ENCODE measurements at regions not wholly inside any gene's neighbourhood (a gene's known extent, or its start where the extent isn't known, plus 50 kb on each side); places are given as distances from the start of the nearest gene placed in this dataset.

DNA sequence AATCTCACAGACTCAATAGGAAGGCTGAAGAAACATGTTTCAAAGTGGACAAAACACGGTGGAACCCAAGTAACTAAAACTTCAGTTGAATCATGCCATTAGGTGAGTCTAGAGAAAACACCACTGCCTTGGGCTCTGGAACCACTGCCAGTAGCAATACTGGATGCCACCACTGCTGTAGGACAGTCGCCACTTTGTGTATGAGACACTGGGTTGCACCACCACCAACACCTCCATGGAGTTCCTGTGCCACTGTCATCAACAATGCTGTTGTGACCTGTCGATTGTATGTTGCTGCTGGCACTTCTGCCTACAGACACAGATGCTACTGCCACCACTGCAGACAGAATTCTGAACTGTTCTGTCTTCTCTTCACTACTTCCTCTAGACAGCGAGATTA, 686.7 kb downstream of the METTL4 start:
- no peak for DNase-seq

DNA sequence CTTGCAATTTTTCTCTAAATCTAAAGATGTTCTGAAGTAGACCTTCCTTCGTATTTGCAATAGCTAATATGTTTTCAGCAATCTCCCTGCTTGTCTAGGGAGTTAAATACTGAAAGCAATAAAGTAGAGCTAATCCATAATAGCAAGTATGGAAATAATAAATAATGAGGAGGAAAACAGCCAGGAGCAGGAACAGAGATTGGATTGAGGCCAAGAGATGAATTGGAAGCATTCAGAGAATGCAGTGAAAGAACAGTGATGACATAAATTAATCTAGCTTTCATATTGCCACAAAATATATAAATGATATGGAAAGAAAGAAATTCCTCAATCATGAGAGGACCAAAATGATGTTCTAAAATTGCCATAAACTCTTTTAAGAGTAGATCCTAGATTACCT, 679.7 kb downstream of the METTL4 start:
- no peak for DNase-seq

DNA sequence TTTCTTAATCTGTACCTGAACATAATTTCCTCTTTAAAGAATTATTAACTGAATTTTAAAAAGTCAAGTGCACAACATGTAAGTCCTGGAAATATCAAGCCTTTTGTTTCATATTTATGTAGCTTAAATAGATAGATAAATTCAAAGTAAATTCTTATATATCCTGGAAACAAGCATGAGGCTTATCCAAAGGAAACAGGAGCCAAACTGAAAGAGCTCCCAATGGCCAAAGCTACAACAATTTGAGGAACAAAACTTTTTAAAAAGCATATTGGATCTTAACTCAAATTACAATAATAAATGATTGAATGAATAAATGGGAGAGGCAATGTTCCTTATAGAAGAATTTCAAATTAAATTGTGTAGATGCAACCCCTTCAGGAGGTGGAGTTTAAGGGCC, 679.1 kb downstream of the METTL4 start:
- no peak for DNase-seq

DNA sequence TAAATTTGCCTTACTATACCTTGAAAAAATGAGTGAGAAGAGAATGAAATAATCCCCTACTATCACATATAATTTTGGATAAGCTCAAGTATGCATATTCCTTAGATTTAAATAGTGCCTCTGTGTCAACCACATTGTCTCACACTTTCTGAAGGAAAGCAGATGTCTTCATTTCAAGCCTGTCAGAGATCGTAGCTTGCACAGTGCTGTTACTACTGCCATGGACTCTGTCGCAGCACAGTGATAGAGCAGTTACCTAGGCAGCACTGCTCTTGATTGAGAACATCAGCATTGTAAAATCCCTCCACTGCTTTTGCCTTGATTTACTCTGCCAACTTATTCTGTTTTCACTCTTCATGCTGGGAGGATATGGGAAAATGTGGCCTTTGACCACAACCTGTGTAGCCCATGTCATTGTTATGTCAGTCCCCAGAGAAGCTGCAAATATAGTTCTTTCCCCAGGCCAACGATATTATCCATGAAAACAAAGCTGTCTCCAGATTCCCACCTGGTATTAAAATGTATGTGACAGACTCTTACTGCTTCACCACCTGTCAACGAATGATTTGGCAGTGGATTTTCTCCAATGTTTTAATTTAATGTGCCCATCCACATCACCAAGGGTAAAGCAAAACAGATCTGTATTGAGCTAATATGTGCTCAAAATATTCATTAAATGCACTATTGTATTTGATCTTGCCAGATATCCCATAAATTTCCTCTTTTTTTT, 675.7 kb downstream of the METTL4 start:
- no peak for DNase-seq

DNA sequence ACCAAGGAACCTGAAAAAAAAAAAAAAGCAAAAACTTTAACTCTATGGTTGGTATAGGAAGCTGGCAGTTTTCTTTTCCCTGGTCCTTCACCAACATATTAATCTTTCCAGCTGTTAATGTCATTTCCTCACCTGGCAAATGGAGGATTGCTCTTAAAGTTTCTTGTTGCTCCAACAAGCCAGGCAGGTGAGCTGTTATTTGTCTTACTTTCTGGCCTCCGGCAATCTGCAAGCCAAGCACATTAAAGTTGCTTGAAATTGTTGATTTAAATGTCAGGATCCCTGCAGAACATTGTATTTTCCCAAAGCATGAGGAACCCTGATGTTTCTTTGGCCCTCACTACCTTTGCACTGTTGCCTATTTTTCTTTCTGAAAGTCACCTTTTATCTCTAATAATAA, 664.9 kb downstream of the METTL4 start:
- no peak for DNase-seq

DNA sequence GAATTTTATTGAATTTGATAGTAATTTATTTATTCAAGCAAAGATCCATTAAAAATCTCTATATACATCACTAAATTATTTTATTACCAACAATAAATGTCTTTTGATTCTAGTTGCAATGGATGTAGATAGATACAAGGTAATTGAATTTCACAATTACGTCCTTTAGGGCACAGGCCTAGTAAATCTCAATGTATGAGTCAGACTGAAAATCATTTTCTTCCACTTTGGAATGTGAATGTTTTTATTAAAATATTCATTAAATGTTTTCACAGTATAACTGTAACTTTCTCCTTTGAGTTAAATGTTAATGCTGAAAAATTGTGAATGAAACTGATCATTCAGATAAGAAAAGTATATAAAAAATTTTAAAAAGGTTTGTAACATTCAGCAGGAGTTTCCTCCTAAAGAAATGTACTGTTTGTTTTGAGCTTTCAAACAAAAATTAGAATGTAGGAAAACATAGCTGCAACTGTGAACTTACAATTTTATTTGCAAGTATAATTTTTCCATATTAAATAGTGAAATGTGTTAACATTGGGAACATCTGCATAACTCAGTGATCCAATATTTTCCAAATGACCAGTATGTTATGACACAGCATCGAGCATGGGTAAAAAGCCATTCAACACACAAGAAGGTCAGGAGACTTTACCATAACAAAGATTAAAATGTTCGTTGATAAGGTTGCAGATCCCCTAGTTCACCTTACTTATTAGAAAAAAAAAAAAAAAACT, 663.7 kb downstream of the METTL4 start:
- no peak for DNase-seq

DNA sequence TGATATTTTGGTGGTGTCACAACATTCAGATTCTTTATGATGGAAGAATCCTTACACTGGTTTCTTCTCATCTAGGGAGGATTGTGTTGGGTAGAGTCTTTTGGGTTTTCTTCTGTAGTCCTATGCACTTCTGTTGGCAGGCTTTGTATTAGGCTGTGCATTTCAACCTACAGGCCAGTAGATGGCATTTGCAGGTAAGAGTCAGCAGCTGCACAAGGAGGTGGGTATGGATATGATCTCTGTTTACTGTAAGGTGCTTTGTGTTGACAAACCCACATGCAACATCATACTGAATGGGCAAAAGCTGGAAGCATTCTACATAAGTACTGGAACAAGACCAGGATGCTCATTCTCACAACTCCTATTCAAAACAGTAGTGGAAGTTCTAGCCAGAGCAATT, 656.8 kb downstream of the METTL4 start:
- DNase-seq: no peak

DNA sequence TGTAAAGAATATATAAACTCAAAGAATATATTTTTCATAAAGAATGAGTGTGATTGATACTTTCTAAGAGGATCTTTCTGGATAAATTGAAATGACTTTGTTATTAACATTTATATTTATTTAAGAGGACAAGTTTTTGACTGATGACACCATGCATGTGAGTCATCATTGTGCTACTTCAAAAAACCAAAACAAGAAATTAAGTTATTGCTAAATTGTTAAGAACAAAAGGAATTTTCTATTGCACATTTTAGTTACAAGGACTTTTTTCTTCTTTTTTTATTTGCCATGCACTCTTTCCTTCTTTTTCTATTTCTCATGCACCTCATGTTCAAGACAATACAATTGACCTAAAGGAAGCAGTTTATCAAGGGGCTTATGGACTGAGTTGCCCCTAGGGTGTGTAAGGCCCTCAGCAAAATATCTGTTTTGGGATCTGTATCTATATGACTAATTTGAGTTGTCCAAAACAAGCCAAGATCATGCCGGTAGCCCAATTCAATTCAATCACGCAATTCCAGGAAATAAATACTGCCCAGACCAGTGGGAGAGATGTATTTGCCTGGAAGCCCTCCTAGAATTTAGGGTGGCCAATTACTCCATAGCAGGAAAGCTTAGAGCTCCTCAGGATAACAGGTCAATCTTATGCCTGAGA, 654.3 kb downstream of the METTL4 start:
- no peak for DNase-seq

DNA sequence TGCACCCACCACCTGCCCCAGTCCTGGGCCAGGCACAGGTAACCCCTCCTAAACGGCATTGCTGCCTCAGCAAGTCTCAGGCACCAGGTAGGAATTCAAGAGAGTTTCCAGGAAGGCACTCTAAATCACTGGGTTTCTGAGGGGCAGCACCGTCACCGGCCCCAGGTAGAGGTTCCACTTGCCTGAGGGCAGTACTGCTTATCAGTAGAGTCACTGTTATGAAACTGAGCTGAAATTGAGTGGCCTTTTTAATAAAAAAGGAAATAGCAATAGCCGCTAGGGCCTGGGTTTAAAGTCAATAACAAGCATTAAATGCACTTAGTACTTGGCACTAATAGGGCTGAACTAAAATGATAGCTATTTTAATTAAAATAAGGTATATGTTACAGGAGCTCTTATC, 653.7 kb downstream of the METTL4 start:
- no peak for DNase-seq

DNA sequence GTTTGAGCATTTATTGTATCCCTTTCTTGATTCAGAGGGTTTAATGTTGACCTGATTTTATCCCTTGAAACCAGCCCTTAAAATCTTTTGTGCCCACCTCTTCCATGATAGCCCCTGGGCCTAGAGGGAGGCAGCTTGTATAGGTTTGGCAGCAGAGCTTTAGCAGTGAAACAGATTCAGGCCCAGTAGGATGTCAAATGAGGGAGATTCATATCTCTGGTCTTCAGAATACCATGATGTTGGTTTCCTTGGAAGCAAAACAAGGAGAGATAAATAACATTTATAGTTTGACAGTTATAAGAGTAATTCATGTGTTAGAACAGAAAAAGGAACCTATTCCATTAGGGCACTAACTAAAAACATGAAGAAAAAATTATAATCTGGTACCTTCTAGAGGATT, 649.2 kb downstream of the METTL4 start:
- DNase-seq: no peak

DNA sequence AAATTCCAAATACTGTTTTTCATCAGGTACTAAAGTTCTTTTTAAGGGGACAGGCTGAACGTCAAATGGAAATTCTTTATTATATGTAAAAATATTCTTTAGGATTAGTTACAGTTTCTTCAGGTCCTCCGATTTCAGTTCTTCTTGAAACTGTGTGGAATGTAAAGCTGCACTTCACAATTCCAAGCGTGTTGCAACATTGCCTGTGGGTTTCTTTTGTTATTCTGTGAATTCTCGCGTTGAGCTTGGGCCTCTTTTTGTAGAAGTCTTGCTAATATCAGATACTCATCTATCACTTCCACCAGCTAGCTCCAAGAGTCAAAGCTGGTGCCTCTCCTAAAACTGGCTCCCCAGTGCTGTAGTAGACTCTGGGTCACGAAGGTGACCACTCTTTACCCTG, 642.6 kb downstream of the METTL4 start:
- DNase-seq: no peak

DNA sequence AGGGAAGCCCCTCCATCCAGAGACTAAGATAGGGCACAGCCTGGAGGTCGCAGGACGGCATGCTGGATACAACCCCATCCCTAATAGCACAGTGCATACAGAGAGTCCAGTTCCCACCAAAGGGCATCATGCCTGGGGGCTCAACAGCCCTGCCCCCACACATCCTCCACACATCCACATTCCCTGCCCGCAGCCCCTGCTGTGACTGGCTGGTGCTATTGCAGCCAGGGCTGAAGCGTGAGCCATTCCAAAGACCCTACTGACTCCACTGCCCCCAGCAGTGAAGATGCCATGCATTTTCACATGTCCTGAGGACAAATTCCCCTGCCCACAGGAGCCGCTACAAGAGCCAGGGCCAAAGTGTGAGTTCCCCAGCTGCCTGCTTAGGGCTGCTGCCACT, 641.6 kb downstream of the METTL4 start:
- DNase-seq: no peak

DNA sequence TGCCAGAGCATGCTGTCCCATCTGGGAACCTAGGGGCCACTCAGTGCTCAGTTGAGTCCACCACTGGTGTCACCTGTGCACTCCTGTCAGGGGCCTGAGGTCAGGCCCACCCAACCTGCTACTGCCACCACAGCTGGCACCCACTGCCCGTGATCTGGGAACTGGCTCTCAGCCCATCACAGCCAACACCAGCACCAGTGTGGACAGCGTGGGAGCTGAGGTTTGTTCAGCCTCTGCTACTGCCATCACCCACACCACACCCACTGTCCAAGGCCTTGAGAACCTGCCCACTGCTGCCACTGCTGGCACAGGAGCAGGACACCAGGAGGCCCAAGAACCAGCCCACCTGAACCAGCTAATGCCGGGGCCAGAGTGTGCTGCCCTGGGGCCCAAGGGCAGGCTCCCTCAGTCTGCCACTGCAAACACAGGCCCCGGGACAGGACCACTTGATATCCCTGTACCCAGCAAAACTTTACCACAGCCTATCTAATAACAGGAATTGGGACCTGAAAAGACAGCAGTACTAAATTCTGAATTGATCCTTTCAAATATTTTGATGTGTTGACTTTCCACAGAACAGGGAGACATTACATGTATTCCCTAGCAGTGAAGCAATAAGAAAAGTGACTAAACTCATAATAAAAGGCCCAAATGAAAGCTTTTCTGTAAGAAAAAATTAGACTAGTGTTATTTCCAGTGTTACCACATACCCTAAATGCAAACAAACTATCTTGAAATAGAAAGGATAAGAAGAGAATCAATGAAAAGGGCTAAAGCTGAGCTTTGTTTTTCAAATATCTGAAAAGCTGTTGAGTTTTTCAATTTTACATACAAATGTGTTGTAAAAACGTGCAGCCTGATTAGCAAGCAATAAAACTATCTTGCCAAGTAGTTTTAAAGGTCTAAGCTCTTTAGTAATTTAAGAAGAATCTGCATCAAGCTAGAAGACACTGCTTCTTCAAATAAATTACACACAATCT, 640.7 kb downstream of the METTL4 start:
- DNase-seq: no peak

DNA sequence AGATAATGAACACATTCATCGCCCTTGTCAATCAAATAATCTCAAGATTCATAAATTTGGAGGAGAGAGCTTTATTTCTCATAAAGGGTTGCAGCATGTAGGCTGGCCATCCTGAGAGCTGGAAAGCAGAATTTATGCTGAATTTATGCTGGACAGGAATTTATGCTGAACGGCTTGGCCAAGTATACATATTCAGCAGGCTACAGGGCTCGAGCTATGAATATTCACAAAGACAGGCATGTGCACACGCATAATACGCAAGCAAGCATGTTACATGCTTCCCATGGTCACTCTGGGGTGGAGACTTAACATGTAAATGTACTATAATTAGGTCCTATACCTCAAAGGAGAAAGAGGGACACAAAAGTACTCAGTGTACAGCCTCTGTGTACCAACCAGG, 618.8 kb downstream of the METTL4 start:
- no peak for DNase-seq

DNA sequence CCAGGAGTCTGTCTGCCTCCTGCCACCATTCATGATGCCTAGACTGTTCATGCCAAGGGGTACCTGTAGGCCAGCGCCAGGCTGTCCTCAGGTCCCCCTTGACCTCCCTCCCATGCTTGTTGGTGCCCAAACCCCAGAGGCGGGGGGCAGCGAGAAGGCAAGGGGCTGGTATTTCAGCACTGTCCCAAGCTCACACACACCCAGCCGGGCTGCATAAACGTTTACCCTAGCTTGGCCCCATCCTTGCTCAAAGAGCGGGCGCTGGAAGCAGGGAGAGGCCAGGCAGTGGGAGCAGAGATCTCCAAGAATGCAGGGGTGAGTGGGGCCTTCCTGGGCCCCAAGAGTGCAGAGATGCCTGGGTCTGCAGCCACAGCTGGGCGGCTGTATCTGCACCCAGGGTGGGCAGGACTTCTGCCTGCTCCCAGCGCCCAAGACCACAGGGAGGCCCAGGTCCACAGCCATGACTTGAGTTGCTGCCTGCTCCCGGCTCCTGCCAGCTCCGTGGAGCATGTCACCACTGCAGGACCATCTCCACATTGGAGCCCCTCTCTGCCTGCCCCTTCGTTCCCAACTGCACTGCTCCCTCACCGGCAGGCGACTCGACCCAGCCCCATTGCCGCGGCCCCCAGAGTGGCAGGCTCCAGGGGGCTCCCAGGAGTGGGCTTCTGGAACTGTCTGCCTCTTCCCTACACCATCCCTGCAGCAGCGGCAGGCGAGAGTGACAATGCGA, 616.6 kb downstream of the METTL4 start:
- no peak for DNase-seq

DNA sequence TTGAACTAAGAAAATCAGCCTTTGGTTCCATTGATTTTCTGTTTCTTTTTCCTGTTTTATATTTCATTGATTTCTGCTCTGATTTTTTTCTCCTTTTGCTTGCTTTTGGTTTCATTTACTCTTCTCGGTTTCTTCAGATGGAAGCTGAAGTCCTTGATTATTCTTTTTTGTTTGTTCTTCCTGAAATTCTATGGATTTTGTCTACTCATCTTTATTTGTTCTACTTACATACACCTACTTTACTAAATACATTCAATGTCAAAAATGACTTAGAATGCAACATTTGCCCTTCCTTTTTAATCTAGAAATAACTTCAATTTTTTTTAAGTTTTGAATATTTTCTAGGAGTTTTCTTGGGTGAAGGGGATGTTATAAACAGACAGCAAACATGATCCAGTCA, 612.5 kb downstream of the METTL4 start:
- DNase-seq: no peak

DNA sequence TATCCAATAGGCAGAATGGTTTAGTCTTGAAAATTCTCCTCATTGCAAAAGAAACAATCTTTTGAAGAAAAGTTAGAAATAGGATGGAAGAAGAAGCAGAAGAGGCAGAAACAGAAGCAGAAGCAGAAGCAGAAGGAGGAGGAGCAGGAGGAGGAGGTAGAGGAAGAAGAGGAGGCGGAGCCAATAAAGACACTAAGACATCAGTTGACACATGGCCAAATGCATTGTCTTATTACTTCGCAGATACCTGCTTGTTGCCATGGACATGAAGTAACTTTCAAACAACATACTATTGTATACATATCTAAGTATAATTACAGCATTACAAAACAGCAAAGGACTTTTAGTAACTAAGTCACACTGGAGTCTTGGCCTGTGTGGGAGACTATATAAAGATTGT, 606.3 kb downstream of the METTL4 start:
- DNase-seq: no peak

DNA sequence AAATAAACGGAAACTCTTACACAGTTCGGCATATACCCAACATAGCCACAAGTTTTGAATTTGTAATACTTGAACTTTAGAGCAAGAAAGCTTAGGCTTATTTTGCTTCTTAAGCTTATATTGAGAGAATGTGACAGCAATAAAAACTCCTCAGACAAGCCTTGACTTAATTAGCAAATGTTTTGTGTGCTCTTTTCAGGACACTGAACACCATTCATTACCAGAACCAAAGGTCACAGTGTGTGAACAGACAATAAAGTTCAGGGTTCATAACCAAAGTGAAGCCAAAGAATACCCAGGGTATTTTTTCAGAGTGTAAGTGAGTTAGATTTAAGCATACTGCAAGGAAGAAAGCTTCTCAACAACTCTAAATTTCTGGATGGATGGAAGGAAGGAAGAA, 605.8 kb downstream of the METTL4 start:
- DNase-seq: no peak

DNA sequence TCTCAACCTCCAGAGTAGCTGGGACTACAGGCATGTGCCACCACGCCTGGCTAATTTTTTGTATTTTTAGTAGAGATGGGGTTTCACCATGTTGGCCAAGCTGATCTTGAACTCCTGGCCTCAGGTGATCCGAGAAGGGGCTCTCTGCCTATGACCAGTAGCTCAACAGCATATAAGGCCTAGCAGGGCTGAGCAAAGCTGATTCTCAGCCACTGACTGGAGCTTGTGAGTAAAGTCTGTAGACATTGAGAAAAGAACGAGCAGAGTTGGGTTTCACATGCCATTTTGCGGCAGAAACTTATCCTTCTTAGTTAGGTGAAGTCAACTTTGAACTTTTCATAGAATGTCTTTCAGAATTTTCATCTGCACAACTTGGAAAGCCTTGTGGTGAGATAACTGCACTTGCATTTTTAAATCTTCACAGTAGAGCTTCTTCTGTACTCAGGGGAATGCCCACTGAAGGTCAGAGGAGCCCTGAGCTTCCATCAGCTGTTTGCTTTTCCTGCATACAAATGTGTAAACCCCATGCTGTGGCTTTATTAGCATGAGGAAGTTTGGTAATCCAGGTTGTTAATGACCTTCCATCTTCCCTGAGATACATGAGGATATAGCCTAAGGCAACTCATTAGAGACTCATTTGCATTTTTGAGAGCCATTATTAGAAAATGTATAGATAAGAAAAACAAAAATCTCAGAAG, 602.4 kb downstream of the METTL4 start:
- DNase-seq: no peak

DNA sequence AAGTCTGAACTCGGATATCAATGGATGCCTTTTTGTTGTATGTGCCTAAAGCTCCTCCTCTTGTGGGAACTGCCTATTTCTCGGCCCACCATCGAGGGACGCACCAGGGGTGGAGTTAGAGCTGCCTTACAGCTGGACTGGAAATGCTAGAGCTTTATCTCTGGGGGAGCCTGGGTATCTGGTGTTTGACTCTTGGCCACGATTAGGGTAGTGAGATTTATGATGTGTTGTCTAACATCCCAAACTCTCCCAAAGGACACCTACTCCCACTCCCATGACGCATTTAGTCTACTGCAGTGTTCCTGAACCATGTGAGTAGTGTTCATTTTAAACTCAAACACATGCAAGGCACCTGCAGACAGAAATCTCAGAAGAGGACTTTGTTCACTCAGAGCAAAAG, 594.8 kb downstream of the METTL4 start:
- DNase-seq: no peak

DNA sequence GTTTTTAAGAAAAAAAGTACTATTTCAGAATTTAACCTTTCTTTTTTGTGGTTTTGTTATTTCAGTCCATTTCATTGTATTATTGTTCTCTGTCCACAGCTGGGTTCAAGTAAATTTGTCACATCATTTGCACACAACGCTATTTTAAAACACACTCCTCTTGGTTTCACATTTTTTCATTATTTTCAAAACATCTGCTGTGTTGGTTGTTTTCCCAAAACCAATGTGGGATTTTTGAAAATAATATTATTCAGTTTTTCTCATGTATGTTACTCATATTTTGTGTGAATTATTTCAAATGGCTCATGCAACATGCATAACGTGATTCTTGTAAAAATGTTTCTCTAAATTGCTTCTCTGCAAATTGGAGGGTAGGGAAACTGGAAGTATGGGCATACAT, 589.2 kb downstream of the METTL4 start:
- no peak for DNase-seq
